GM21825 (cell line): ENCODE measurements at regions not wholly inside any gene's neighbourhood (a gene's known extent, or its start where the extent isn't known, plus 50 kb on each side); places are given as distances from the start of the nearest gene placed in this dataset.

Experiments used
- ATAC-seq: cut with Tn5 transposase; IDR thresholded peaks from one replicate; pipeline ENCODE4 v1.9.1; 2021; ENCODE audit warnings: mild to moderate bottlenecking, moderate library complexity; ENCODE audit not compliant: unreplicated experiment

GRCh38 chr5:29379619-29380018 is 1813.9 kb upstream of the CDH6 start:
- no peak for ATAC-seq

DNA sequence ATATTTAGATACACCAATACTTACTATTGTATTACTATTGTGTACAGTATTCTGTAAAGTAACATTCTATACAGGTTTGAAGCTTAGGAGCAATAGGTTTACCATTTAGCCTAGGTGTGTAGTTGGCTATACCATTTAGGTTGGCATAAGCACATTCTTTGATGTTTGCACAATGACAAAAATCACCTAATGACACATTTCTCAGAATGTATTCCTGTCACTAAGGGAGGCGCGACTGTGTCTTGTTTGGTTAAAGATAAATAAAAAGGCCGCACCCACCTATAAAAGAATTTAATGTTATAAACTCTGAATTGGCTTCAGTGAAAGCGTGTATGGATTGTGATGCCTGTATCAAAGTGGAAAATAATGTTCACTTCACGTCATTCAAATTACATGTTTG is 1815.4 kb upstream of the CDH6 start:
- no peak for ATAC-seq

- ATAC-seq, result no peak
Observed at GRCh38 chr5:29370248-29370647, 1823.2 kb upstream of the CDH6 start.

DNA sequence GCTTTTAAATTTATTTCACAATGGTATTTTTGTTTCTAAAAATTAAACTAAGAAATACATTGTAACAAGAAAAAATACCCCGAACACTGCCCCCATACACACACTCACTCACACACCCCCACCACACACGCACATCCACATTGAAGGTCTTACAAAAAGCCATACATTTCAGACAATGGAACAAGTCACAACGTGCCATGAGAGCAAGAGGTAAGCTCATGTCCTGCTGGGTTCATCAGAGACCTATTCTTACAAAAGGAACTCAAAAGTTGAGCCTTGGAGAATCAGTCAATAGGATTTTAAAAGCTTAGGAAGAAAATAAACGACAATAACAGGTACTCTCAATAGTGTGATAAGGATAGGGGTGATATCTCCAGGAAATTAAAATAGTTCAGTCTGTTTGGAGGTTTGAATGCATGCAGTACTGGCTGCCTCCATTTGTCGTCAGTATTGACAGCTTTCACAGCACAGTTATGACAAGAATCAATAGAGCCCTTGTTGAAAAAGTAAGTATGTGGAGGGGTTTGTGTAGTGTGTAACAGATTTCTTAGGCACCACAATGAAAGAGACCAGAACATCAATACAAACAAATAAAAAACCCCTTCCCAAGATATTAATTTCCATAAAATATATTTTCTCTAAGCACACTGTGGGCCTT is 1826.2 kb upstream of the CDH6 start:
- ATAC-seq, result no peak

GRCh38 chr5:29351170-29351569 is 1842.3 kb upstream of the CDH6 start:
- ATAC-seq, result no peak

GRCh38 chr5:29337030-29337429 is 1856.5 kb upstream of the CDH6 start:
- ATAC-seq, result no peak

DNA sequence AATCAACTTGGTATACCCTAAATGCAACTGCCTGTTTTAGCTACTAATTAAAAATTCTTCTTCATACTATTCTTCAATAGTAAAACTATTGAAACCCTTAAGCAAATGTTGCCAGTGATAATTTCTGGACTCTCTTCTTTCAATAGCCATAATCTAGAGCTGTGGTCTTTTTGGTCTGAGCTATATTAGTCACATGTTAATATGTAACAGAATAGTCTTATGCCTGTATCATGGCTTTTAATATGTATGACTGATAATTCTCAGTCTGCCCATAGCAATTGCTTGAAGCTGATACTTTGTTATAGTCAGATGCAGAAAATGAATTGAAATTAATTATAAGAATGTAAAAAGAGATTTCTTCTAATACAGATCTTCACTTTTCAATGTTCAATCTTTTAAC is 1871.9 kb upstream of the CDH6 start:
- no peak for ATAC-seq

- no peak for ATAC-seq
Observed at GRCh38 chr5:29309359-29309758, 1884.1 kb upstream of the CDH6 start.

- ATAC-seq, result no peak
Observed at GRCh38 chr5:29307478-29307877, 1886.0 kb upstream of the CDH6 start.

- no peak for ATAC-seq
Observed at GRCh38 chr5:29304545-29304944, 1888.9 kb upstream of the CDH6 start.

DNA sequence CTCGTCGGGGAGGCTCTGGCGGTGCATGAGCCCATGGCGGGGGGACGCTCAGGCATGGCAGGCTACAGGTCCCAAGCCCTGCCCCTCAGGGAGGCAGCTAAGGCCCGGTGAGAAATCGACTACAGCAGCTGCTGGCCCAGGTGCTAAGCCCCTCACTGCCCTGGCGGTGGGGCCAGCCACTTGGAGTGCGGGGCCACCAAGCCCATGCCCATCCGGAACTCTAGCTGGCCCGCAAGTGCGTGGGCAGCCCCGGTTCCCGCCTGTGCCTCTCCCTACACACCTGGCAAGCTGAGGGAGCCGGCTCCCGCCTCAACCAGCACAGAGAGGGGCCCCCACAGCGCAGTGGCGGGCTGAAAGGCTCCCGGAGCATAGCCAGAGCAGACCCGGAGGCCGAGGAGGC is 1896.9 kb upstream of the CDH6 start:
- ATAC-seq, result no peak

GRCh38 chr5:29277642-29278041 is 1915.8 kb upstream of the CDH6 start:
- no peak for ATAC-seq

GRCh38 chr5:29276371-29276770 is 1917.1 kb upstream of the CDH6 start:
- no peak for ATAC-seq

GRCh38 chr5:29263915-29264351 is 1929.6 kb upstream of the CDH6 start:
- ATAC-seq, result no peak

DNA sequence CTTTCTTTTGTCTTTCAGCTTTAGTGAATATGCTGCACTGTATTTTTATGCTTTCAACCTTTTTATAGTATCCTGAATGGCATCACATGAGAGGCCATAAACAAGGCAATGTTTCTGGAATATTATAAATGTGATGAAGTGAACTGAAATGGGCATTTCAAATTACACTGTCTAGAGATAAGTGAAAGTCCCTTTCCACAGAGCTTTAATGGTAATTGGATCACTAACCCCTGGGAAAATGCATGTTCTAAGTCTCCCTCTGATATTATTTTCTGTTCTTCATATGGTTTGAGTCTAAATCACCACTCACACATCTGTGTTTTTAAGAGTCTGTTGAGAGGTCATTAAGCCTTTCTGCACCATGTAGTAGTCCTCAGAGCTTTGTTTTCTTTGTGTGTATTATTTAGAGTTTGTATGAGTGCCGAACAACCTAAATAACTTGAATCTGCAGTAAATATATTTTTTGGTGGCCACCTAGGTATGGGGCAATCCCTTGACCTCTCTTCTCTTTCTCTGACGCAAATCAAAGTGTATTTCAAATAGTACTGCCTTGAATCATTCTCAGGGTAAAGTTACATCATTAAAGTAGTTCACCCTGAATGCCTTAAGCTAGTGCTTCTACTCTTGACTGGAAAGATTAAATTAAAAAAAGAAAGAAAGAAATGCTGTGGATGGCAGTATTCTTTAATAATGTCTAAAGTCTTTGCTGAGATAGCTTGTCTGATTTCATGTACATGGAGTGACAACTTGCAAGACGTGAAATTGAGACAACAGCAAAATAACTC is 1931.0 kb upstream of the CDH6 start:
- no peak for ATAC-seq

DNA sequence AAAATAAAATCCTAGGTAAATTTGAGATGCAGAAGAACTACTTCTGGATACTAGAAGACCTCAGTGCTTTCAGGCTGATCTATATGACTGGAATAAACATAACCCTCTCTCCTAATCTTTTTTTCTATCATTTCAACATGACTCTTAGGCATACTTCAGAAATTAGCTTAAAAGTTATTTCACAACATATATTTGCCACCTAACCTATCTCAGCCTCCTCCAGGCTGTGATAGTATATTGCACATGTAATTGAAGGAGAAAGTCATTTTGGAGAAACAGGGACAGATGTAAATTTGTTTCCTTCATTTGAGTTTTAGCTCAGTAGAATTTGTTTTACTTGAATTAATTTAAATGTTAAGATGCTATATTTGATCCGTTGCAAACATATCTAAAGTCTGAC is 1932.3 kb upstream of the CDH6 start:
- no peak for ATAC-seq

DNA sequence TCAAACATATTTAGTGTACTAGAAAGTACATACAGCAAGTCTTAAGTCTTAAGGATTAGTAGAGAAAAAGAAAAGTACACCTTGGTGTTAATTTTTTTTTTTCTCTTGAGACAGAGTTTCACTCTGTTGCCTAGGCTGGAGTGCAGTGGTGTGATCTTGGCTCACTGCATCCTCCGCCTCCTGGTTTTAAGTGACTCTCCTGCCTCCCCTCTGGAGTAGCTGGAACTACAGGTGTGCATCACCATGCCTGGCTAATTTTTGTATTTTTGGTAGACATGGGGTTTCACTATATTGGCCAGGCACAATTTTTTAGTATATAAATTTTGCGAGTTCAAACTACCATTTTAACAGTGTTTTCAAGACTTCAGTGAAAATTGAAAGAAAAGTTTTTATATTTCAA is 1941.1 kb upstream of the CDH6 start:
- no peak for ATAC-seq

DNA sequence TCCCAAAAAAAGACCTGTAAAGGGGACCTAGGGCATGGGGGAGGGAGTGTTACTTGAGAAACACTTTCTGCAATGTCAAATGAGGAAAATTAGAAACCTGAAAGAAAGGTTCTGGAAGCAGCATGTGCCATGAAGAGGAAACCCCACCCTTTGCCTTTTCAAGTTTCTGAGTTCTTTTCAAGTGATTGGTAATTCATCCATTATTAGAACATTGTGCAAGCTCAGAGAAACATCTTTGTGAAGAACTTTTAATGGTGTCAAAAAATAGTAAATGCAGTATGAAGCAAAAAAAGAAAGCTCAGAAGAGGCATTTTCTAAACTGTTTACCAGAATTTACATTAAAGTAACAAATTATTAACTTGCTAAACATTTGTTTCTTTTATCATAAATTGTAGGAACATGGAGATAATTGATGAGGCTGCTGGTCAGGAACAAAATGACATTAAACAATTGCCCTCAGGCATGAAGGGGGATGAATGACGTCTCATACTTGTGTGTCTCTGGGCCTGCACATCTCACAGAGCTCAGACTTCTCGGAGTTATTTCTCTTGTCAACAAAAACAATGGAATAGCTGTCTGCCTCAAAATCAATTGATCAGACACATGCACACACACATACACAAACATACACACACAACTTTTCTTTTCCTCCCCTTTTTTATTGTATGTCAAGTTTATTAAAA is 1946.0 kb upstream of the CDH6 start:
- ATAC-seq, result no peak

GRCh38 chr5:29240379-29240778 is 1953.1 kb upstream of the CDH6 start:
- no peak for ATAC-seq

GRCh38 chr5:29239606-29240005 is 1953.9 kb upstream of the CDH6 start:
- no peak for ATAC-seq

DNA sequence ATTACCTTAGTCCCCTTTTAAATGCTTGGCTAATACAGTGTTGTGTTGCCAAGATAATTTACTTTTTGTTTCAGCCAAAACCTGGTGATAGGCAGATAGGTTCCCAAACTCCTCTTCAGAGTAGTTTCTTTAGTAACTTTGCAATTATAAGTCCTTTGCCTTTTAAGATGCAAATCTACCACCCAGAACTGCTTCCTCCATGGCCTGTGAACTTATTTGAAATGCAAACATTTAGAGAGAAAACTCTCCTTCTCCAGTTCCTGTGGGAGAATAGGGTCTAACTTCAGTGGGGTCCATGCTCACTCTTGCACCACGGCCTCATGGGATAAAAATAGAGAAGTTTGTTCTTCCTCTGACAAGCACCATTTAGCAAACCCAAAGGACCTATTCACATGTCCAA is 1955.4 kb upstream of the CDH6 start:
- ATAC-seq, result no peak

- ATAC-seq, result no peak
Observed at GRCh38 chr5:29231154-29231553, 1962.3 kb upstream of the CDH6 start.
